BLaER1 (cell line): ENCODE measurements at regions not wholly inside any gene's neighbourhood (a gene's known extent, or its start where the extent isn't known, plus 50 kb on each side); places are given as distances from the start of the nearest gene placed in this dataset.

ENCODE experiments used
- H3K27ac ChIP-seq: shearing (Covaris generic); formaldehyde crosslinking; 2 replicates; pipeline ENCODE4 v1.8.1; 2022
- H3K27me3 ChIP-seq: shearing (Covaris generic); formaldehyde crosslinking; 2 replicates; pipeline ENCODE4 v1.8.1; 2022
- H3K36me3 ChIP-seq: shearing (Covaris generic); formaldehyde crosslinking; 2 replicates; pipeline ENCODE4 v1.8.1; 2022
- H3K4me1 ChIP-seq: shearing (Covaris generic); formaldehyde crosslinking; 2 replicates; pipeline ENCODE4 v1.8.1; 2022
- H3K4me2 ChIP-seq: shearing (Covaris generic); formaldehyde crosslinking; 2 replicates; pipeline ENCODE4 v1.8.1; 2022
- H3K4me3 ChIP-seq: shearing (Covaris generic); formaldehyde crosslinking; 2 replicates; pipeline ENCODE4 v1.8.1; 2022
- H3K9ac ChIP-seq: shearing (Covaris generic); formaldehyde crosslinking; 2 replicates; pipeline ENCODE4 v1.8.1; 2022
- H3K9me3 ChIP-seq: shearing (Covaris generic); formaldehyde crosslinking; 2 replicates; pipeline ENCODE4 v1.8.1; 2022
- H4K20me1 ChIP-seq: shearing (Covaris generic); formaldehyde crosslinking; 2 replicates; pipeline ENCODE4 v1.8.1; 2022
- Cebpa-rat ChIP-seq: shearing (Covaris generic); IDR thresholded peaks from 2 replicates; pipeline ENCODE4 v1.8.1; 2022

DNA sequence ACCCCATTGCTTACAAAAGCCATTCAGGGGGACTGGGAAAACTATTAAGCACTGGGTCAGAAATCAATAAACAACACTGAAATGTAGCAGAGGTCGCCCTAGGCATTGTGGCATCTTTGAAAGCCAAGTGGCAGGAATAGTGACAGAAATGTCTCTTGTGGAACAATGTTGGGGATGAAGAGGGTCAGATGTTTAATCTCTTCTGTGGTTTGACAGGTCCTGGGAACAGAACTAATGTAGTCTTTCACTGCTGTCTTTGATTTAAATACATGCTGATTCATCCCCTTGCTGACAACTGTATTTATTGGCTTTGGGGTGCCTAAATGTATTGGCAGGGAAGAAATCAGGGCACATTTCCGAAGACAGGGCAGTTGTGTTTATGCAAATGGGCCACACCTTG, 194.8 kb downstream of the ATG4C start:
- no peak overlapping the region for H3K4me2 ChIP-seq
- no peaks in the 10 kb centered on the region for H3K4me1 ChIP-seq
- no peak overlapping the region for H3K27ac ChIP-seq
- no peaks in the 10 kb centered on the region for H4K20me1 ChIP-seq
- TF ChIP-seq Cebpa-rat: no peak
- H3K4me3 ChIP-seq: no peak overlapping the region
- no peaks in the 10 kb centered on the region for H3K36me3 ChIP-seq
- no peak overlapping the region for H3K9ac ChIP-seq
- no peaks in the 10 kb centered on the region for H3K27me3 ChIP-seq
- no peaks in the 10 kb centered on the region for H3K9me3 ChIP-seq

DNA sequence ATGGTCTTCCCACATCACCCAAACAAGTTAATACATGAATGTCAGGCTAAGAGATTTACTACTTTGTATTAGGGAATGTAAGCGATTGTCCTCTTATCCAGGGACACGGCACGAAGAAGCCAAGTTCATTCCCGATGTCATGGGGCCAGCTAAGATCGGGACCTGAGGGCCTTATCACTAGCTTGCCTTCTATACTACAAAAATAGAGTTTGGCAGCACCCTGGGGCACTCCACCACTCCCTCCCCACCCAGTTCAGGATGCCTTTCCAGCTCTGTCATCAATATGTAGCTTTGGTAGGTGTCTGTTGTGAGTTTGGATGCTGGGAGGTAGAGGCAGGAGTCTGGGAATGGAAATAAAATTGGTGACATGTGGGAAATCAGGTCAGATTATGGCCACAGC, 197.5 kb downstream of the ATG4C start:
- no peak overlapping the region for H3K27ac ChIP-seq
- H4K20me1 ChIP-seq: no peaks in the 10 kb centered on the region
- no peak overlapping the region for H3K4me3 ChIP-seq
- no peaks in the 10 kb centered on the region for H3K4me1 ChIP-seq
- no peak overlapping the region for H3K4me2 ChIP-seq
- H3K9me3 ChIP-seq: no peaks in the 10 kb centered on the region
- TF ChIP-seq Cebpa-rat: no peak
- no peak overlapping the region for H3K9ac ChIP-seq
- no peaks in the 10 kb centered on the region for H3K36me3 ChIP-seq
- H3K27me3 ChIP-seq: no peaks in the 10 kb centered on the region

- no peak overlapping the region for H3K4me2 ChIP-seq
- no peaks in the 10 kb centered on the region for H3K27me3 ChIP-seq
- TF ChIP-seq Cebpa-rat: no peak
- no peak overlapping the region for H3K4me3 ChIP-seq
- H3K4me1 ChIP-seq: no peaks in the 10 kb centered on the region
- H3K9me3 ChIP-seq: no peaks in the 10 kb centered on the region
- no peaks in the 10 kb centered on the region for H4K20me1 ChIP-seq
- H3K27ac ChIP-seq: no peak overlapping the region
- no peak overlapping the region for H3K9ac ChIP-seq
- no peaks in the 10 kb centered on the region for H3K36me3 ChIP-seq
Observed at GRCh38 chr1:62988867-62989266, 204.9 kb downstream of the ATG4C start.

DNA sequence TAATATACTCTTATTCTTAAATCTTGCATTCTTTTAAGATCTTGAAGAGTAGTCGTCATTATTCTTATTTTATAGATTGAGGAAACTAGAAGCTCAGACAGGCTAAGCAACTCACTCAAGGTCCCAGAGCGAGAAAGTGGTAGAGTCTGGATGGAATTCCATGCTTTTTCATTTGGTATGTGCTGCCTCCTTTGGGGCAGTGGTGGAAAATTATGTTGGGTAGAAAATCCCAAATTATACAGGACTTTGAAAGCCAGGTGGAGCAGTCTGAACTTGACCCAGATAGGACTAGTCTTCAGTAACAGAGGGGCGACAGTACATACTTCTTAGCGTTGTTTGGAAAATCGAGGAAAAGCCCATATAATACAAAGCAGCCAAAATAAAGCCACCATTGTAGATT, 205.6 kb downstream of the ATG4C start:
- Histone ChIP-seq H3K4me1 (no peaks in the 10 kb centered on the region), H3K27me3 (no peaks in the 10 kb centered on the region), H3K9me3 (no peaks in the 10 kb centered on the region), H3K4me3 (no peak overlapping the region), H3K4me2 (no peak overlapping the region), H3K36me3 (no peaks in the 10 kb centered on the region), H3K27ac (no peak overlapping the region), H4K20me1 (no peaks in the 10 kb centered on the region), H3K9ac (no peak overlapping the region)
- no peak for TF ChIP-seq Cebpa-rat

DNA sequence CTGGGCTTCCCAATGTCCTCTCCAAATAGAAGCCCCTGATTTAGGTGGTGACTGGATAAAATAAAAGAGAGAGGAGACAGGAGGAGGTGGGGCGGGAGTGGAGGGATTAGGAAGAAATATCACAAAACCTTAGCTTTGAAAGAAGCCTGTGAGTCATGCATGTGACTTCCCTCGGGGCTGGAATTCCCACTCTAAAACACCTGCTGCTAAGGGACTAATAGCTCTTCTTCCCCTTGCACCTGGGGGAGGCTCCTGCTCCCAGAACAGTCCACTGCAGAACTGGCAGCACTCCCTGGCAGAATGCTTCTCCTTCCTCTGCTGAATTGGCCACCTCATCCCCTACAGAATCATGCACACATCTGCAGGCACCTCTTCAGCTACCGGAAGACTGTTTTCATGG, 207.2 kb downstream of the ATG4C start:
- no peak overlapping the region for H3K9ac ChIP-seq
- no peaks in the 10 kb centered on the region for H3K9me3 ChIP-seq
- H3K4me1 ChIP-seq: no peaks in the 10 kb centered on the region
- H3K4me2 ChIP-seq: no peak overlapping the region
- no peaks in the 10 kb centered on the region for H3K36me3 ChIP-seq
- H3K4me3 ChIP-seq: no peak overlapping the region
- H3K27me3 ChIP-seq: no peaks in the 10 kb centered on the region
- H4K20me1 ChIP-seq: no peaks in the 10 kb centered on the region
- TF ChIP-seq Cebpa-rat: no peak
- H3K27ac ChIP-seq: no peak overlapping the region

DNA sequence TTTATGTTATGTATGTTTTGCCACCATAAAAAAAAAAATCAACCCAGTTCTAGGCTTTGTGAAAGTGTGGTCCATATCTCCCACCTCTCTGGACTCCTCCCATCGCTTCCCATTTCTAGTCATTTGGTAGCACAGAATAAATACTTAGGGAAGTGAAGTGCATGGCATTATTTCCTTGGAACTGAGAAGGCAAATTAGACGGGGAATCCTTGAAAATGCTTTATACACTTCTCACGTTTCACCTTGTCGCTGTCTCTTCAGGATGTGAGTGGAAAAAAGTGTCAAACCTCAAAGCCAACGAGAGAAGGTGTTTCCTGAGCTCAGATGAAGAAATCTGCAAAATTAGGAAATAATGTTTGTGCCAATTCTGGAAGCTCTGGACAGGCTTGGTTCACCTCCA, 209.9 kb downstream of the ATG4C start:
- Histone ChIP-seq H3K9me3 (no peaks in the 10 kb centered on the region), H3K27ac (no peak overlapping the region), H3K36me3 (no peaks in the 10 kb centered on the region), H3K4me1 (no peaks in the 10 kb centered on the region), H3K27me3 (no peaks in the 10 kb centered on the region), H3K9ac (no peak overlapping the region), H3K4me2 (no peak overlapping the region), H3K4me3 (no peak overlapping the region), H4K20me1 (no peaks in the 10 kb centered on the region)
- TF ChIP-seq Cebpa-rat: no peak

- Histone ChIP-seq H3K9ac (no peak overlapping the region), H3K4me1 (no peaks in the 10 kb centered on the region), H4K20me1 (no peaks in the 10 kb centered on the region), H3K4me2 (no peak overlapping the region), H3K27ac (no peak overlapping the region), H3K36me3 (no peaks in the 10 kb centered on the region), H3K4me3 (no peak overlapping the region), H3K27me3 (no peaks in the 10 kb centered on the region), H3K9me3 (no peaks in the 10 kb centered on the region)
- TF ChIP-seq Cebpa-rat: no peak
Observed at GRCh38 chr1:62995173-62995572, 211.2 kb downstream of the ATG4C start.

DNA sequence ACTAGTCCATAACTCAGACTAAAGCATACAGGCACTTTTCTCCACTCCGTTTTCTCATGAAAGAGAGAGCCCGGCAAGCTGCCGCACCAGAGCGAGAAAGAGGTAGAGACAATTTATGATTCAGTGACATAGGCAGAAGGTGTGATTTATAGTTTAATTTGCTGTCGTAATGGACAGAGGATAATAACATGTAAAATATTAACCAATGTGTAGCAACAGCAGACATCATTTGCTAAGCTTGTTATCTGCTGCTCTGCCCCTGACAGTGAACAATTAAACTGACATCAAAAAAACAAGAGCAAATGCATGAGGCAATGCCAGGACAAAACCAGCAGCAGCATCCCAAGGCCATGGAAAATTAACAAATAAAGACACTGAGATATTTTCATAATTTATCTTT, 214.0 kb downstream of the ATG4C start:
- H3K4me3 ChIP-seq: no peak overlapping the region
- no peak overlapping the region for H3K4me2 ChIP-seq
- H3K4me1 ChIP-seq: no peaks in the 10 kb centered on the region
- no peaks in the 10 kb centered on the region for H3K9me3 ChIP-seq
- H4K20me1 ChIP-seq: no peaks in the 10 kb centered on the region
- H3K9ac ChIP-seq: no peak overlapping the region
- no peaks in the 10 kb centered on the region for H3K36me3 ChIP-seq
- H3K27ac ChIP-seq: no peak overlapping the region
- H3K27me3 ChIP-seq: no peaks in the 10 kb centered on the region
- no peak for TF ChIP-seq Cebpa-rat

DNA sequence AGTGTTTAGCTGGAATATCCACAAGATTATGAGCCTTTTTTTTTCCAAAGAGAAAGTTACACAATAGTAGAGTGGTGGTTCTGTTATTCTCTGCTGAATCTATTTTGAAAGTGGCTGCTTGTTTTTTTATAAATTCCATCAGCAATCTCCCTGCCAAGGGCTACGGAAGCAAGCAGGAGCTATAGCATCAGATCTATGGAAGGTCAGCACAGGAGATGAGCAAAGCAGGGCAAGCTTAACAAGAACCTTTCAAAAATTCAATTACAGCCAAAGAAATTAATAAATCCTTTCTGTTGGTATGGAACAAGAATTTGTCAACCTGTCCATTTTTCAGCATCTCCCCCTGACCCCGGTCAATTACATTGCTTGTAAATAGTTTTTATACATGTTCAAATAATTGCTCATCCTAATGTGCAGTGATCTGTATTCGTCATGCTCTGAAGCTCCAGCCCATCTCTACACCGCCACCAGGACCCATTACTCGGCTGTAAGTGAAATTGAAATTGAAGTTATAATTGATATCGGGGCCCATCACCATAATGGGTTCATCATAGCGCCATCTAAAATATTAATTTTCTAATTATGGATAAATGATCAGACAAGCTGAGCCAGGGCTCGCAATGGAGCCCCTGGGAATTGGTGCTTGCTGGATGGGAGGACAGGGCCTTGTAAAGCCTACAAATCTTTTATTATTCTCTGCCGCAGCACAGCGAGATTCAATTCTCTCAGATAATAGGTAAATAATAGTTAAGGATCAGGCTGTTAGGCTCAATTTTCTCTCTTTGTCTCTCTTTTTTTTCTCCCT, 215.1 kb downstream of the ATG4C start:
- Histone ChIP-seq H3K4me3 (no peak overlapping the region), H3K9ac (no peak overlapping the region), H3K4me2 (no peak overlapping the region), H3K27ac (no peak overlapping the region), H3K36me3 (no peaks in the 10 kb centered on the region), H3K9me3 (no peaks in the 10 kb centered on the region), H3K4me1 (no peaks in the 10 kb centered on the region), H4K20me1 (no peaks in the 10 kb centered on the region), H3K27me3 (no peaks in the 10 kb centered on the region)
- no peak for TF ChIP-seq Cebpa-rat

DNA sequence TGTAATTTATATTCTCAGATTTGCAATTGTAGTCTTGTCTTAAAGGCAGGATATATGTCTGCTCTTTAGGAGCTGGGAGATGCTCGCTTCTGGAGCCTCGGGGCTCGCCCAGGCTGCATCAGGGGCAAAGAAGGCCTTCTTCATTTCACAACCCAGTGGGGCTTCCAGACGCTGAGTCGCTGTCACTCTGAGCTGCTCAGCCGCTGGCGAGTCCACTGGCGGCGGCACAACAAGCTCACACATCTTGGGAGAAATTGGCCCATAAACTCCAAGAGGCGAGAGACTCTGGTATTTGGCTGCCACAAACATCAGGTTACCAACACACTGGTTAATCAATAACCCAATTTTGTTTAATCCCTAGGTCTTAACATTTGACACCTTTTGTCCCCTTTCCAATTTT, 216.6 kb downstream of the ATG4C start:
- Histone ChIP-seq H3K27me3 (no peaks in the 10 kb centered on the region), H3K4me3 (no peak overlapping the region)

GRCh38 chr1:63004868-63005267, 220.9 kb downstream of the ATG4C start:
- Histone ChIP-seq H3K4me2 (no peak overlapping the region), H3K27me3 (no peaks in the 10 kb centered on the region), H4K20me1 (no peaks in the 10 kb centered on the region), H3K9me3 (no peaks in the 10 kb centered on the region), H3K4me3 (no peak overlapping the region), H3K4me1 (no peaks in the 10 kb centered on the region; the same call in 1 of the 2 replicates), H3K36me3 (no peaks in the 10 kb centered on the region), H3K9ac (no peak overlapping the region), H3K27ac (no peak overlapping the region)
- no peak for TF ChIP-seq Cebpa-rat

More for the DNA sequence above, 216.6 kb downstream of the ATG4C start:
- H3K4me2 ChIP-seq: no peak overlapping the region
- no peak for TF ChIP-seq Cebpa-rat
- no peaks in the 10 kb centered on the region for H3K9me3 ChIP-seq
- H3K4me1 ChIP-seq: no peaks in the 10 kb centered on the region
- no peak overlapping the region for H3K27ac ChIP-seq
- no peaks in the 10 kb centered on the region for H3K36me3 ChIP-seq
- H3K9ac ChIP-seq: no peak overlapping the region
- no peaks in the 10 kb centered on the region for H4K20me1 ChIP-seq
